K562 (cell line): ENCODE measurements at regions not wholly inside any gene's neighbourhood (a gene's known extent, or its start where the extent isn't known, plus 50 kb on each side); places are given as distances from the start of the nearest gene placed in this dataset.
A peak's percentile ranks its signal among the peaks of the same experiment; 100 is the strongest.

Experiments used
- C11orf30 ChIP-seq: fragments of 450-650 bp; IDR thresholded peaks from 2 replicates; pipeline ENCODE4 v1.6.1; 2016; ENCODE audit warnings: low read depth, mild to moderate bottlenecking
- CAMTA2 ChIP-seq: fragments of 250-450 bp; sonication (Bioruptor Pico); conservative IDR thresholded peaks from 2 replicates; pipeline ENCODE4 v1.5.1; 2022
- CCAR2 ChIP-seq: fragments of 200-400 bp; formaldehyde crosslinking; IDR thresholded peaks from 2 replicates; pipeline ENCODE4 v1.6.1; 2017; ENCODE audit warnings: mild to moderate bottlenecking, low read depth, low read length
- CTBP1 ChIP-seq: fragments of 450-650 bp; IDR thresholded peaks from 2 replicates; pipeline ENCODE4 v1.6.1; 2016; ENCODE audit warnings: borderline replicate concordance
- ETV6 ChIP-seq, 3 experiments: fragments of 150-350 bp in 1 of 3; sonication (generic) in 1 of 3; formaldehyde crosslinking in 1 of 3; IDR thresholded peaks; 2 replicates each; pipeline versions ENCODE4 v1.6.1 to v1.8.0; 2014 to 2022; ENCODE audit warnings: borderline replicate concordance in 2 of 3, low read depth in 2 of 3, antibody characterized with exemption in 1 of 3, low read length in 1 of 3, mild to moderate bottlenecking in 1 of 3, missing genetic modification reagents in 1 of 3
- FOXK1 ChIP-seq: sonication (generic); formaldehyde crosslinking; IDR thresholded peaks from 2 replicates; pipeline ENCODE4 v1.8.0; 2022; ENCODE audit warnings: missing genetic modification reagents, mild to moderate bottlenecking, borderline replicate concordance
- FOXM1 ChIP-seq, 2 experiments: fragments of 450-650 bp in 1 of 2; sonication (generic) in 1 of 2; formaldehyde crosslinking in 1 of 2; IDR thresholded peaks; 2 replicates each; pipeline versions ENCODE4 v1.6.1 to v1.9.0; 2017 to 2022; ENCODE audit warnings: low read depth in 2 of 2, mild to moderate bottlenecking in 2 of 2, missing genetic modification reagents in 1 of 2, moderate library complexity in 1 of 2
- GABPB1 ChIP-seq: sonication (generic); formaldehyde crosslinking; IDR thresholded peaks from 2 replicates; pipeline ENCODE4 v1.8.0; 2022; ENCODE audit warnings: mild to moderate bottlenecking, missing genetic modification reagents
- JUND ChIP-seq, 2 experiments: IDR thresholded peaks; 2 replicates in 1 of 2; 3 replicates in 1 of 2; pipeline ENCODE4 v1.6.1; 2011; ENCODE audit warnings: borderline replicate concordance in 2 of 2, low read depth in 2 of 2, low read length in 2 of 2, improper control_type of control experiment in 1 of 2, missing biosample characterization in 1 of 2, missing genetic modification characterization in 1 of 2, missing genetic modification reagents in 1 of 2
- KDM5B ChIP-seq: fragments of 200-600 bp; sonication (generic); IDR thresholded peaks from 2 replicates; pipeline ENCODE4 v1.6.1; 2012; ENCODE audit warnings: low read depth, mild to moderate bottlenecking, moderate library complexity, low read length, control low read depth, inconsistent platforms; ENCODE audit not compliant: insufficient replicate concordance
- MTF1 ChIP-seq: fragments of 250-450 bp; sonication (Bioruptor Pico); IDR thresholded peaks from 2 replicates; pipeline ENCODE4 v1.9.0; 2021; ENCODE audit warnings: moderate library complexity, mild to moderate bottlenecking, inconsistent platforms, borderline replicate concordance
- MYC ChIP-seq, 2 experiments: fragments of 250-450 bp in 1 of 2; sonication (Bioruptor Pico) in 1 of 2; IDR thresholded peaks; 2 replicates each; pipeline versions ENCODE4 v1.5.1 to v1.6.1; 2012 to 2021; ENCODE audit warnings: low read depth in 2 of 2, borderline replicate concordance in 1 of 2, improper control_type of control experiment in 1 of 2, low read length in 1 of 2, mild to moderate bottlenecking in 1 of 2, moderate library complexity in 1 of 2
- PRMT5 ChIP-seq: sonication (generic); formaldehyde crosslinking; IDR thresholded peaks from 2 replicates; pipeline ENCODE4 v1.5.0; 2020; ENCODE audit warnings: missing genetic modification reagents
- RFX5 ChIP-seq: IDR thresholded peaks from 2 replicates; pipeline ENCODE4 v1.6.1; 2011; ENCODE audit warnings: low read depth, mild to moderate bottlenecking, improper control_type of control experiment, low read length
- YY1 ChIP-seq, 3 experiments: IDR thresholded peaks; 2 replicates each; pipeline ENCODE4 v1.6.1; 2011; ENCODE audit warnings: low read length in 2 of 3, mild to moderate bottlenecking in 2 of 3, moderate library complexity in 2 of 3, borderline replicate concordance in 1 of 3, control low read depth in 1 of 3, low read depth in 1 of 3; ENCODE audit not compliant: insufficient read depth in 3 of 3, insufficient replicate concordance in 2 of 3, control insufficient read depth in 1 of 3, insufficient read length in 1 of 3; ENCODE audit errors: extremely low read depth in 1 of 3
- ZNF695 ChIP-seq: fragments of 450-650 bp; formaldehyde crosslinking; IDR thresholded peaks from 2 replicates; pipeline ENCODE4 v1.4.0; 2020; ENCODE audit warnings: mild to moderate bottlenecking, moderate library complexity
- TF ChIP-seq, protein P1 (sequence below), 2 experiments: fragments of 450-650 bp in 1 of 2; sonication (generic) in 1 of 2; formaldehyde crosslinking in 1 of 2; IDR thresholded peaks in 1 of 2; conservative IDR thresholded peaks in 1 of 2; 2 replicates each; pipeline versions ENCODE4 v1.6.1 to v1.8.1; 2016 to 2023; ENCODE audit warnings: mild to moderate bottlenecking in 2 of 2, moderate library complexity in 2 of 2, inconsistent platforms in 1 of 2, missing genetic modification reagents in 1 of 2
- TF ChIP-seq, protein P2 (sequence below): fragments of 250-450 bp; sonication (Bioruptor Pico); IDR thresholded peaks from 2 replicates; pipeline ENCODE4 v1.5.0; 2020; ENCODE audit warnings: mild to moderate bottlenecking
- TF ChIP-seq, protein P3 (sequence below): fragments of 250-450 bp; sonication (Bioruptor Pico); IDR thresholded peaks from 2 replicates; pipeline ENCODE4 v1.4.0; 2020; ENCODE audit warnings: mild to moderate bottlenecking, moderate library complexity

DNA sequence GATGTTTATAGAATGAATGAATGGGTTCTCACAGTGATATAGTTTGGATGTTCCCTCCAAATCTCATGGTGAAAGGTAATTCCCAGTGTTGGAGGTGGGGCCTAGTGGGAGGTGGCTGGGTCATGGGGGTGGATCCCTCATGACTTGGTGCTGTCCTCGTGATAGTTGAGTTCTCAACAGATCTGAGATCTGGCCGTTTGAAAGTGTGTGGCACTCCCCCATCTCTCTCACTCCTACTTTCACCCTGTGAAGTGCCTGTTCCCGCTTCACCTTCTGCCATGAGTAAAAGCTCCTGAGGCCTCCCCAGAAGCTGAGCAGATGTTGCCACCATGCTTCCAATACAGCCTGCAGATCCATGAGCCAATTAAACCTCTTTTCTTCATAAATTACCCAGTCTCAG, 170.8 kb upstream of the LINGO1 start (continued):
- TF ChIP-seq, protein P1, sequence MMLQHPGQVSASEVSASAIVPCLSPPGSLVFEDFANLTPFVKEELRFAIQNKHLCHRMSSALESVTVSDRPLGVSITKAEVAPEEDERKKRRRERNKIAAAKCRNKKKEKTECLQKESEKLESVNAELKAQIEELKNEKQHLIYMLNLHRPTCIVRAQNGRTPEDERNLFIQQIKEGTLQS (IDR thresholded peaks at IDR 0.05), result no peak
- TF ChIP-seq, protein P1 (CRISPR knock-in tag; conservative IDR thresholded peaks at IDR 0.05), result no peak
- TF ChIP-seq MYC (IDR thresholded peaks at IDR 0.05; ENCODE audit: low read depth, low read length), result peak; percentile 24; the same call in 1 of the 2 replicates
- TF ChIP-seq MYC (CRISPR knock-in tag; IDR thresholded peaks at IDR 0.05; ENCODE audit: borderline replicate concordance, low read depth), result no peak
- TF ChIP-seq PRMT5 (CRISPR knock-in tag), result no peak
- TF ChIP-seq FOXK1 (CRISPR knock-in tag), result 0 out of 2 replicates have a peak, but pooled peaks have one; percentile 20
- TF ChIP-seq GABPB1 (CRISPR knock-in tag), result no peak
- TF ChIP-seq CCAR2, result no peak
- TF ChIP-seq, protein P2, sequence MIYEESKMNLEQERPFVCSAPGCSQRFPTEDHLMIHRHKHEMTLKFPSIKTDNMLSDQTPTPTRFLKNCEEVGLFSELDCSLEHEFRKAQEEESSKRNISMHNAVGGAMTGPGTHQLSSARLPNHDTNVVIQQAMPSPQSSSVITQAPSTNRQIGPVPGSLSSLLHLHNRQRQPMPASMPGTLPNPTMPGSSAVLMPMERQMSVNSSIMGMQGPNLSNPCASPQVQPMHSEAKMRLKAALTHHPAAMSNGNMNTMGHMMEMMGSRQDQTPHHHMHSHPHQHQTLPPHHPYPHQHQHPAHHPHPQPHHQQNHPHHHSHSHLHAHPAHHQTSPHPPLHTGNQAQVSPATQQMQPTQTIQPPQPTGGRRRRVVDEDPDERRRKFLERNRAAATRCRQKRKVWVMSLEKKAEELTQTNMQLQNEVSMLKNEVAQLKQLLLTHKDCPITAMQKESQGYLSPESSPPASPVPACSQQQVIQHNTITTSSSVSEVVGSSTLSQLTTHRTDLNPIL (CRISPR knock-in tag), result no peak
- TF ChIP-seq CAMTA2 (CRISPR knock-in tag), result no peak
- TF ChIP-seq JUND (IDR thresholded peaks at IDR 0.05; ENCODE audit: borderline replicate concordance, low read depth, low read length), result 0 out of 2 replicates have a peak, but pooled peaks have one; percentile 4
- TF ChIP-seq JUND (tag; IDR thresholded peaks at IDR 0.05; ENCODE audit: borderline replicate concordance, low read depth, low read length), result no peak
- no peak for TF ChIP-seq CTBP1
- no peak for TF ChIP-seq ZNF695
- TF ChIP-seq, protein P3, sequence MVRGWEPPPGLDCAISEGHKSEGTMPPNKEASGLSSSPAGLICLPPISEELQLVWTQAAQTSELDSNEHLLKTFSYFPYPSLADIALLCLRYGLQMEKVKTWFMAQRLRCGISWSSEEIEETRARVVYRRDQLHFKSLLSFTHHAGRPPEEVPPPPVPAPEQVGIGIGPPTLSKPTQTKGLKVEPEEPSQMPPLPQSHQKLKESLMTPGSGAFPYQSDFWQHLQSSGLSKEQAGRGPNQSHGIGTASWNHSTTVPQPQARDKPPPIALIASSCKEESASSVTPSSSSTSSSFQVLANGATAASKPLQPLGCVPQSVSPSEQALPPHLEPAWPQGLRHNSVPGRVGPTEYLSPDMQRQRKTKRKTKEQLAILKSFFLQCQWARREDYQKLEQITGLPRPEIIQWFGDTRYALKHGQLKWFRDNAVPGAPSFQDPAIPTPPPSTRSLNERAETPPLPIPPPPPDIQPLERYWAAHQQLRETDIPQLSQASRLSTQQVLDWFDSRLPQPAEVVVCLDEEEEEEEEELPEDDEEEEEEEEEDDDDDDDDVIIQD (CRISPR knock-in tag), result no peak
- TF ChIP-seq YY1 (IDR thresholded peaks at IDR 0.05; ENCODE audit: borderline replicate concordance in 1 of 3, control insufficient read depth in 1 of 3, extremely low read depth in 1 of 3, insufficient read depth in 3 of 3, insufficient read length in 1 of 3, insufficient replicate concordance in 2 of 3, low read depth in 1 of 3, low read length in 2 of 3), result no peak
- no peak for TF ChIP-seq ETV6 (IDR thresholded peaks at IDR 0.05; ENCODE audit: borderline replicate concordance in 1 of 2, low read depth in 2 of 2, low read length in 1 of 2)
- TF ChIP-seq ETV6 (CRISPR knock-in tag; IDR thresholded peaks at IDR 0.05; ENCODE audit: borderline replicate concordance), result no peak
- TF ChIP-seq FOXM1 (IDR thresholded peaks at IDR 0.05; ENCODE audit: low read depth), result no peak
- no peak for TF ChIP-seq FOXM1 (CRISPR knock-in tag; IDR thresholded peaks at IDR 0.05; ENCODE audit: low read depth)
- no peak for TF ChIP-seq C11orf30
- no peak for TF ChIP-seq RFX5
- no peak for TF ChIP-seq MTF1 (CRISPR knock-in tag)
- TF ChIP-seq KDM5B, result peak; percentile 38
